GM18502 (cell line): ENCODE measurements at regions not wholly inside any gene's neighbourhood (a gene's known extent, or its start where the extent isn't known, plus 50 kb on each side); places are given as distances from the start of the nearest gene placed in this dataset.
A peak's percentile ranks its signal among the peaks of the same experiment; 100 is the strongest.
"Not testable (repeated sequence)": the region's sequence is repeated elsewhere in the genome, so short reads cannot be mapped to it uniquely, and the experiment has no call there.

Experiments used
- ATAC-seq: cut with Tn5 transposase; IDR thresholded peaks from one replicate; pipeline ENCODE4 v1.9.1; 2021; ENCODE audit warnings: mild to moderate bottlenecking; ENCODE audit not compliant: unreplicated experiment, poor library complexity

DNA sequence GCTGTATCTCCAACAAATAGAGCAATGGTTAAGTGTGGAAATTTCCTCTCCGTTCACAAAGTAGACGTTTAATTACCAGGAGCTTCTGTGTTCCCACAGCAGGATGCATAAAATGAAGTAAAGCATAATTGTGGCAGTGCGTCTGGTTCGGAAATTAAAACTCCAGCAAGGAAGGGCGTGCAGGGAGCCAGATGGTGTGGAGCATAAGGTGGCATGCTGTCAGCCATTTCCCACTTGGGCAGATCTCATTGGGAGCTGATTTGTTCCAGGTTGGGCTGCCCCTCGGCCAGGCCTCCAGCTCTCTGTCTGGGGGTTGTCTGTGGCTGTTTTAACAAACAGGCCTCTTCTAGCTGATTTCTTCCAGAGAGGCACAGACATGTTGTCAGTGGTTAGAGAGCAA lies 182.1 kb upstream of the CLNK start:
- no peak for ATAC-seq

DNA sequence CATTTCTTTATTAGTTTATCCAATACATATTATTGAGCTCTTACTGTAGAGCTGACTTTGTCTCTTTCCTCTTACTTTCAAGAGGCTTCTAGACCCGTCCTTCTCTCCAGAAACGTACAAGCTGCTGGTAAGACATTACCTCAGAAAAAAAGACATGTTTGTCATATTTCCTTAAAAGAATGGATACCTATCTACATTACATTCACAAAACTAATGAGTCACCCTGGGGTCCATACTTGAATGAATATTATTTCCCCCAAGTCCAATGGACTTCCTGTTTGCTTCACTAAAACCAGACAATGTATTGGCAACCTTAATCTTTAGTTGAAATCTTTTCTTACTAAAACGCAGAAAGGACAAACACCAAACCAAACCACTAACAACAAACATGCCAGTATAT lies 176.5 kb upstream of the CLNK start:
- no peak for ATAC-seq

GRCh38 chr4:10856271-10856782 lies 171.8 kb upstream of the CLNK start:
- no peak for ATAC-seq

DNA sequence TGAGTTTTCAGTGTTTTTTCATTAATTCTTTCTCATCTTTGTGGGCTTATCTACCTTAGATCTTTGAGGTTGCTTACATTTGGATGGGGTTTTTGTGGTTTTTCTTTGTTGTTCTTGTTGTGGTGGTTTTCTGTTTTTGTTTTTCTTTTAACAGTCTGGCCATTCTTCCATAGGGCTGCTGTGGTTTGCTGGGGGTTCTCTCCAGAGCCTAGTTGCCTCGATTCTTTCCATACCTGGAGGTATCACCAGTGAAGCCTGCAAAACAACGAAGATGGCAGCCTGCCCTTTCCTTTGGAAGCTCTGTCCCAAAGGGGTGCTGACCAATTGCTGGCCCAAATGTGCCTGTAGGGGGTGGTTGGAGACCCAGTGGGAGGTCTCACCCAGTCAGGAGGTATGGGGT lies 168.6 kb upstream of the CLNK start:
- no peak for ATAC-seq

DNA sequence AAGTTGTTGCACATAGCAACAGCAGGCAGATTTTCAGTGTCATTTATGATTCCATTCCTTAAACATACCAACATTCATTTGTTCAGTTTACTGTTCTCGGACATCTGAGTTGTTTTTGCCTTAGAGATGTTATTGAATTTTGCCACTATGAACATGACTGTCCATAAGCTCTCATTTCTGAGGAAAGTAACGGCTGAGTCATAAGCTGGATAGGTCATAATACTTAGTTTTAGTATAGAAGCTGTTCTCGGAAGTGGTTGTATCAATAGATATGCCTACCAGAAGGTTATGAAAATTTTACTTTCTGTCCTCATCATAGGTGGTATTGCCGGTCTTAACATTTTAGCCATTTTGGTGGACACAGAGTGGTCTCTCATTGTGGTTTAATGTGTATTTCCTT lies 157.1 kb upstream of the CLNK start:
- ATAC-seq: no peak

DNA sequence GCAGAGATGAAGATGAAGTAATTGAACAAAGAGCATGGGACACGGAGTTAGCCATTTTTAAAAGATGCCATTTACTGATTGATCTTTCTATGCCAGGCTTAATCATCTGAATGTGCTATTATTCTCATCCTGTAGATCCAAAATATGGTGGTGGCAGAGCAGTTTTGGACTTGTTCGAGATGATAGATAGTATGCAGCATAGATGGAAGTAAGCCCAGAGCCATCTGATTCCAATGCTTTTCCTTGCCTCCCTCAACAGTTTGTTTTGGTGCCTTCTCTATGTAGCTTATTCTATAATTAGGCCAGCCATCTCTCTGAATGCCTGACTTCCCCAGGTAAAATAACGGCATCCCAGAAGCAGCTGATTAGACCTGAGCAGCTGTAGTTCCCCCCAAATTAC lies 152.6 kb upstream of the CLNK start:
- no peak for ATAC-seq

GRCh38 chr4:10832806-10833628 lies 148.4 kb upstream of the CLNK start:
- no peak for ATAC-seq

GRCh38 chr4:10831727-10832408 lies 147.3 kb upstream of the CLNK start:
- ATAC-seq: no peak

- ATAC-seq: not testable (repeated sequence)
Measured at GRCh38 chr4:10828918-10829538, 144.5 kb upstream of the CLNK start.

DNA sequence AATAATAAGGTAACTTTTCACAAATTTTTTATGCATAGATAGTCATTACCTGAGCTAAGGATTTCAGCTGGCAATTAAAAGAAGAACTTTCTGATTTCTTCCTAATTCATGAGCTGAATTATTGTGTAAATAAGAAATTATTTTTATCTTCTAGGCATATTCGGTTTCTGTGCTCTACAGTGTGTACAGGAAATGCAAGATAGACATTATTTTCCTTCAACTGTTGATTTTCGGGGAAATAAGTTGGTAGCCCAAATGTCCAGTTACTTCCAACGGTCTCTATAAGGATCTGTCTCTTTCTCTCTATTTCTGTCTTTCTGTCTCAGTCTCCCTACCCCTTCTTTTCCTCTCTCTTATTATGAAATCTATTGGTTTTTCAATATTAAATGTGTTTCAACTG lies 137.3 kb upstream of the CLNK start:
- no peak for ATAC-seq

GRCh38 chr4:10816571-10816970 lies 132.0 kb upstream of the CLNK start:
- ATAC-seq: no peak

DNA sequence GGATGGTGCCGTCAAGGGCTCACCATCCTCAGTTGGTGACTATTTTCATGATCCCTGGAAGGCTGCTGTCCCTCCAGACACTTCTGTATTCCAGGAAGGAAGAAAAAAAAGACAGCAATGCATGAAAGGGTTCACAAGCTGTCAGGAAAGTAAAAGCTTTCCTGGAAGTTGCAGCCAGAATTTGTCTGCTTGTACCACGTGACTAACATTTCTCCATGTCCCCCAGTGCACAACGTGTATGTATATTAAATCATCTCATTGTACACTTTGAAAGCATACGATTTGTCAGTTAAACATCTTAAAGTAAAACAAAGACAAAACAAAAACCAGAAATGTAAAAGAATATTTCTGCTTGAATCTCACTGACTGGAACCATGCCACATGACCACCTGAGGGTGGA lies 127.4 kb upstream of the CLNK start:
- ATAC-seq: no peak

GRCh38 chr4:10810411-10810810 lies 125.8 kb upstream of the CLNK start:
- no peak for ATAC-seq

DNA sequence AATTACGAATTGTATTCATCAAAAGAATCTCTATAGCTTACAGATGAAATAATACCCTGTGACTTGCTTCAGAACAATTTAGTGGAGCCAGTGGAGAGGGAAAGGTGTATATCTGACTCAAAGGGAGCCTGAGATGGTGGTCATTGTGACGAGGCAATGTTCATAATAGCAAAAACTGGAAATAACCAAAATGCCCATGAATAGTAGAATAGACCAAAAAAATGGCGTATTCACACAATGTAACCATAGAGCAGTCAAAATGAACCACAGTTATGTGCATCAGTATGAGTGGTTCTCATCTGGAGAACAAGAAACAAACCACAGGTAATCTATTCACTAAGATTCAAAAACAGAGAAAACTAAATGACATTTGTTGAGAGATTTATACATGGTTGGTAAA lies 125.3 kb upstream of the CLNK start:
- peak; percentile 85 for ATAC-seq

- no peak for ATAC-seq
Measured at GRCh38 chr4:10808591-10808990, 124.0 kb upstream of the CLNK start.

DNA sequence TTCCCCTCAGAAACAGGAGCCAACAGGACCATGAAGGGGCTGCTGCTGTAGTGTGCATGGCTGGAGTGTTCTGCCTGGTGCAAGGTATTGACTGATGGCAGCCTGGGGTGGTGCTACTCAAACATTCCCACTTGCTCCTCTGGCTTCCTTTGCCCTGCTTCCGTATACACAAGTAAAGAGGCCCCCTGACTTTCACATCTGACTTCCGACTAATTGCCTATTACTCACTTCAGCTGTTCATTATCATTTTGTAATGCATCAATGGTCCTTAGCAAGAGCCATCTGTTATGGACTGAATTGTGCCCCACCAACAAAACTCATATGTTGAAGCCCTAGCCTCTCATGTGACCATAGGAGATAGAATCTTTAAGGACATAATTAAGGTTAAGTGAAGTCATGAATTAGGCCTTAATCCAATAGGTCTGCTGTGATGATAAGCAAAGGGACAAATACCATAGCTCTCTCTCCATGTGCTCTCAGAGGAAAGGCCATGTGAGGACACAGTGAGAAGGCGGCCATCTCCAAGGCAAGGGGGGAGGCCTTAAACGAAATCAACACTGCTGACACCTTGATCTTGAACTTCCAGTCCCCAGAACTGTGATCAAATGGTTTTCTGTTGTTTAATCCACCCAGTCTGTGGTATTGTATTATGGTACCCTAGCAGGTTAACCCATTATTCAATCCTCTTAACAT lies 122.5 kb upstream of the CLNK start:
- ATAC-seq: no peak

DNA sequence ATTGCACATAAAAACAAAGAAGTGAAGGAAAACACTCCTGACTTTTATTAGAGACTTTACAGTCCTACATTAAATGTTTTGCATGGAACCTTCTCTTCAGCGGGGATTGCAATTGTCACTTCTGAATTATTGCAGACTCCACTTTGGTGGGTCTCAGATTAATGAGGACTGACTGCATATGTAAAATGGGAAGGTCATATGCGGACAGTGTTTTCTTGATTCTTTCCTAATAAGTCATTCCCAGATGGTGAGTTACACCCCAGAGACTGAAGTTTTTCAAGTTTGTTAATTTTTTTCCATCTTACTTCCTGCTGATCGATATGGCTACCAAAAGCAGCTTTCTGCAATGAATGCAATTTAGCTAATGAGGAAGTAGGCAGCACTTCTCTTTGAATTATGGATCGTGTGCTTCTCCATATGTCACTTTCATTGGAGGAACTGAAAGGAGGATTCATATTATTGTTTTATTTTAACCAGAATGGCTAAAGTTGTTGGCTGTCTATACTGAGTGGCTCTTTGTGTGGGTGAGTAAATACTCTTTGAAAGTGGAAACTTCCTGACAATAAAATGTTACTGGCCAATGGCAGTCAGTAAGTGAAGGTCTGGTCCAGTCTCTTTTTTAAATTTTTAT lies 119.3 kb upstream of the CLNK start:
- no peak for ATAC-seq

GRCh38 chr4:10787365-10787764 lies 102.8 kb upstream of the CLNK start:
- no peak for ATAC-seq

DNA sequence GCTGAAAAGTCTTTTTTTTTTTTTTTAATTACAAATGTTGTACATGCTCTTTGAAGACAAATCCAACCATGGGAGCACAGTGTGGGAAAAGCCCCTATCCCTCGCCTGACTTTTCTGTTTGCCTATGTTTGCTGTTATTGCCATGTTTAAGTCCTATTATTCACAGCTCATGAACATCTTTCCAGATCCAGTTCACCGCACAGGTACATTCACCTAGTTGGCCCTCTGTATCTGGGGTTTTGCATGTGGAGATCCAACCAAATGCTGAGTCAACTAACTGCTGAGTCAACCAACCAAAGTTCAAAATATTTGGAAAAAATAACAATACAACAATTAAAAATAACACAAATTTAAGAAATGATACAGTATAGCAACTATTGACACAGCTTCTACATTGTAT lies 100.1 kb upstream of the CLNK start:
- ATAC-seq: no peak

GRCh38 chr4:10783351-10783750 lies 98.8 kb upstream of the CLNK start:
- ATAC-seq: no peak
